ENCODE measurements at regions not wholly inside any gene's neighbourhood (a gene's known extent, or its start where the extent isn't known, plus 50 kb on each side); places are given as distances from the start of the nearest gene placed in this dataset.

GRCh38 chr6:147055821-147056392, 148.3 kb upstream of the STXBP5 start:
- DNase-seq (ENCODE audit: low read depth, low spot score): no peak
- in situ Hi-C loops (cut with HindIII; ENCODE audit: low sequenced_read_pairs): no loop called here
- no peak overlapping the region for H3K4me3 ChIP-seq (ENCODE audit: low read depth, low read length)
- TF ChIP-seq CTCF (IDR thresholded peaks at IDR 0.05; ENCODE audit: low read depth, low read length): no peak

GRCh38 chr6:147057188-147057587, 147.0 kb upstream of the STXBP5 start:
- no peak for TF ChIP-seq CTCF (IDR thresholded peaks at IDR 0.05; ENCODE audit: low read depth, low read length)
- DNase-seq (ENCODE audit: low read depth, low spot score): no peak
- in situ Hi-C loops (cut with HindIII; ENCODE audit: low sequenced_read_pairs): no loop called here
- no peak overlapping the region for H3K4me3 ChIP-seq (ENCODE audit: low read depth, low read length)

- in situ Hi-C loops (cut with HindIII; ENCODE audit: low sequenced_read_pairs): no loop called here
- DNase-seq (ENCODE audit: low read depth, low spot score): no peak
- H3K4me3 ChIP-seq (ENCODE audit: low read depth, low read length): no peak overlapping the region
- TF ChIP-seq CTCF (IDR thresholded peaks at IDR 0.05; ENCODE audit: low read depth, low read length): no peak
Observed at GRCh38 chr6:147057705-147058342, 146.4 kb upstream of the STXBP5 start.

- in situ Hi-C loops (cut with HindIII; ENCODE audit: low sequenced_read_pairs): no loop called here
- no peak overlapping the region for H3K4me3 ChIP-seq (ENCODE audit: low read depth, low read length)
- TF ChIP-seq CTCF (IDR thresholded peaks at IDR 0.05; ENCODE audit: low read depth, low read length): no peak
- DNase-seq (ENCODE audit: low read depth, low spot score): no peak
Observed at GRCh38 chr6:147058786-147059385, 145.3 kb upstream of the STXBP5 start.

GRCh38 chr6:147060636-147061035, 143.6 kb upstream of the STXBP5 start:
- TF ChIP-seq CTCF (IDR thresholded peaks at IDR 0.05; ENCODE audit: low read depth, low read length): no peak
- in situ Hi-C loops (cut with HindIII; ENCODE audit: low sequenced_read_pairs): no loop called here
- DNase-seq (ENCODE audit: low read depth, low spot score): no peak
- H3K4me3 ChIP-seq (ENCODE audit: low read depth, low read length): no peak overlapping the region

GRCh38 chr6:147061252-147061651, 143.0 kb upstream of the STXBP5 start:
- in situ Hi-C loops (cut with HindIII; ENCODE audit: low sequenced_read_pairs): no loop called here
- no peak for DNase-seq (ENCODE audit: low read depth, low spot score)
- no peak for TF ChIP-seq CTCF (IDR thresholded peaks at IDR 0.05; ENCODE audit: low read depth, low read length)
- H3K4me3 ChIP-seq (ENCODE audit: low read depth, low read length): no peak overlapping the region
